GM12878 (cell line): ENCODE measurements at regions not wholly inside any gene's neighbourhood (a gene's known extent, or its start where the extent isn't known, plus 50 kb on each side); places are given as distances from the start of the nearest gene placed in this dataset.

Experiments
- ATAC-seq: fragments of 200-7000 bp; cut with Tn5 transposase; 3 replicates; pipeline ENCODE4 v1.9.1; 2020; ENCODE audit warnings: mild to moderate bottlenecking, moderate library complexity
- BruUV-seq: library from RNA; stranded (reverse); fragments of 400-500 nt; replicated peaks from 2 replicates; lab custom pipeline; 2021; lab: Mats Ljungman, UMichigan
- CTCF ChIA-PET: fragments of 300-600 bp; sonication (Branson Sonifier 250); formaldehyde crosslinking; extraction: SDS; loops from one replicate; lab custom pipeline; 2021; ENCODE audit warnings: inconsistent platforms; lab: Yijun Ruan, JAX
- POLR2A ChIA-PET: fragments of 350-600 bp; formaldehyde crosslinking; extraction: SDS; loops from one replicate; lab custom pipeline; 2021; ENCODE audit warnings: inconsistent platforms; lab: Charles Lee
- RAD21 ChIA-PET: fragments of 300-600 bp; sonication (Branson Sonifier 250); formaldehyde crosslinking; loops from one replicate; lab custom pipeline; 2023; ENCODE audit warnings: antibody characterized with exemption; ENCODE audit not compliant: unreplicated experiment; lab: Charles Lee
- SMC1A ChIA-PET: fragments of 300-600 bp; sonication (Branson Sonifier 250); formaldehyde crosslinking; loops from one replicate; lab custom pipeline; 2023; ENCODE audit not compliant: unreplicated experiment, uncharacterized antibody; lab: Charles Lee
- DNase-seq: peaks from one replicate; pipeline ENCODE4 v3.0.0-alpha.2; 2011; ENCODE audit warnings: low read depth, low spot score
- FAIRE-seq: peaks from 3 replicates; lab custom pipeline; 2011; peaks lifted over from hg19 to GRCh38; lab: Jason Lieb, UNC
- H2AFZ ChIP-seq: 2 replicates; pipeline ENCODE4 v1.6.0; 2011; ENCODE audit warnings: low read depth, low read length, control low read depth; ENCODE audit not compliant: control insufficient read depth
- H3K27ac ChIP-seq: 2 replicates; pipeline ENCODE4 v1.5.1; 2011; ENCODE audit warnings: control low read depth; ENCODE audit not compliant: control insufficient read depth, insufficient read depth
- H3K27me3 ChIP-seq, 2 experiments: replicated peaks in 1 of 2; 2 replicates each; pipeline versions ENCODE4 v1.6.0 to v1.6.1; 2011; ENCODE audit warnings: low read length in 1 of 2; ENCODE audit not compliant: control insufficient read depth in 2 of 2, insufficient read depth in 2 of 2
- H3K36me3 ChIP-seq, 2 experiments: 2 replicates each; pipeline ENCODE4 v1.5.1; 2011; ENCODE audit warnings: low read length in 1 of 2; ENCODE audit not compliant: control insufficient read depth in 2 of 2, insufficient read depth in 2 of 2
- H3K4me1 ChIP-seq: 2 replicates; pipeline ENCODE4 v1.6.1; 2011; ENCODE audit warnings: mild to moderate bottlenecking, low read length, moderate library complexity, mixed read lengths; ENCODE audit not compliant: control insufficient read depth, insufficient read depth
- H3K4me2 ChIP-seq: 2 replicates; pipeline ENCODE4 v1.6.0; 2011; ENCODE audit warnings: control low read depth; ENCODE audit not compliant: control insufficient read depth, insufficient read depth
- H3K4me3 ChIP-seq: fragments of 200-600 bp; sonication (generic); 2 replicates; pipeline ENCODE4 v1.5.1; 2016
- H3K79me2 ChIP-seq: 2 replicates; pipeline ENCODE4 v1.6.0; 2011; ENCODE audit warnings: low read length; ENCODE audit not compliant: control insufficient read depth, insufficient read depth
- H3K9ac ChIP-seq: 2 replicates; pipeline ENCODE4 v1.8.0; 2011; ENCODE audit warnings: low read length, control low read depth, mixed read lengths; ENCODE audit not compliant: control insufficient read depth, insufficient read depth
- H3K9me3 ChIP-seq: replicated peaks from 3 replicates; pipeline ENCODE4 v1.5.1; 2011; ENCODE audit warnings: mild to moderate bottlenecking, low read length; ENCODE audit not compliant: control insufficient read depth, insufficient read depth
- H4K20me1 ChIP-seq: 2 replicates; pipeline ENCODE4 v1.6.0; 2011; ENCODE audit not compliant: control insufficient read depth, insufficient read depth
- GABPA ChIP-seq: IDR thresholded peaks from 2 replicates; pipeline ENCODE4 v1.6.1; 2014; ENCODE audit warnings: antibody characterized with exemption, low read depth, mild to moderate bottlenecking, inconsistent platforms
- IRF4 ChIP-seq: IDR thresholded peaks from 2 replicates; pipeline ENCODE4 v1.6.1; 2011; ENCODE audit warnings: low read depth, low read length
- JUND ChIP-seq: IDR thresholded peaks from 2 replicates; pipeline ENCODE4 v1.6.1; 2012; ENCODE audit warnings: low read depth, mild to moderate bottlenecking, low read length, improper control_type of control experiment, moderate library complexity
- KLF5 ChIP-seq: fragments of 450-650 bp; IDR thresholded peaks from 2 replicates; pipeline ENCODE4 v1.6.1; 2014; ENCODE audit warnings: mild to moderate bottlenecking; ENCODE audit not compliant: partially characterized antibody
- NFYB ChIP-seq: IDR thresholded peaks from 2 replicates; pipeline ENCODE4 v1.6.1; 2011; ENCODE audit warnings: low read depth, mild to moderate bottlenecking, low read length, improper control_type of control experiment, moderate library complexity; ENCODE audit not compliant: insufficient read depth
- NKRF ChIP-seq: fragments of 450-650 bp; conservative IDR thresholded peaks from 2 replicates; pipeline ENCODE4 v1.6.1; 2017; ENCODE audit warnings: mild to moderate bottlenecking, moderate library complexity
- PKNOX1 ChIP-seq: fragments of 450-650 bp; IDR thresholded peaks from 2 replicates; pipeline ENCODE4 v1.6.1; 2016; ENCODE audit warnings: mild to moderate bottlenecking
- RELA ChIP-seq: fragments of 450-650 bp; IDR thresholded peaks from 2 replicates; pipeline ENCODE4 v1.8.0; 2014; ENCODE audit warnings: borderline replicate concordance; ENCODE audit not compliant: partially characterized antibody
- SIX5 ChIP-seq: IDR thresholded peaks from 2 replicates; pipeline ENCODE4 v1.6.1; 2011; ENCODE audit warnings: mild to moderate bottlenecking, low read depth, low read length, moderate library complexity; ENCODE audit not compliant: severe bottlenecking
- SP1 ChIP-seq: IDR thresholded peaks from one replicate; pipeline ENCODE4 v1.6.1; 2011; ENCODE audit warnings: low read depth, low read length
- SREBF2 ChIP-seq: IDR thresholded peaks from 2 replicates; pipeline ENCODE4 v1.6.1; 2012; ENCODE audit warnings: mild to moderate bottlenecking, low read length
- TCF7 ChIP-seq: IDR thresholded peaks from 2 replicates; pipeline ENCODE4 v1.6.1; 2014; ENCODE audit warnings: antibody characterized with exemption, borderline replicate concordance
- ZBTB11 ChIP-seq: fragments of 450-650 bp; formaldehyde crosslinking; IDR thresholded peaks from 2 replicates; pipeline ENCODE4 v1.5.0; 2022; ENCODE audit warnings: mild to moderate bottlenecking, missing genetic modification characterization
- ZBTB4 ChIP-seq: fragments of 450-650 bp; formaldehyde crosslinking; IDR thresholded peaks from 2 replicates; pipeline ENCODE4 v1.4.0; 2022; ENCODE audit warnings: mild to moderate bottlenecking, moderate library complexity
- WGBS: methylation state at CpG from one replicate; pipeline ENCODE4 v1.1.6; 2016; ENCODE audit warnings: low lambda C conversion rate; ENCODE audit not compliant: insufficient replicate concordance, insufficient coverage; ENCODE audit errors: missing lambda C conversion rate; 5-methylcytosine and 5-hydroxymethylcytosine counted together
- in situ Hi-C: fragments of 300-500 bp; cut with MboI; formaldehyde crosslinking; loops from 9 replicates; pipeline ENCODE4 v1.14.3; 2018; ENCODE audit warnings: mixed read lengths
- intact Hi-C: fragments of 100-400 bp; cut with micrococcal nuclease; formaldehyde crosslinking; loops from one replicate; pipeline ENCODE4 v1.14.2; 2022; ENCODE audit not compliant: unreplicated experiment

- no peak overlapping the region for H3K4me2 ChIP-seq
- H4K20me1 ChIP-seq = no peaks in the 10 kb centered on the region
- H3K27ac ChIP-seq = no peak overlapping the region
- CTCF ChIA-PET = interaction anchor here (2.0 kb wide), 1 partner anchor 40 kb away, joined by 8 read pairs; no protein-coding TSS in a partner anchor
- RAD21 ChIA-PET = interaction anchor here (1.1 to 1.5 kb wide), 2 partner anchors 9 to 110 kb away, joined by 3 to 4 read pairs; no protein-coding TSS in a partner anchor
- BruUV-seq = no TSS peak
- 91% methylated on average over 5 of the region's 5 CpGs for WGBS
- no peak overlapping the region for H3K9ac ChIP-seq
- no peaks in the 10 kb centered on the region for H3K79me2 ChIP-seq
- ATAC-seq = no peak
- H3K27me3 ChIP-seq = no peaks in the 10 kb centered on the region
- no peaks in the 10 kb centered on the region for H3K36me3 ChIP-seq
- no peak for TF ChIP-seq ZBTB4
- TF ChIP-seq ZBTB11 = no peak
- no peak for TF ChIP-seq SREBF2
- no peak for TF ChIP-seq IRF4
- no peak for TF ChIP-seq NKRF
- no peak for TF ChIP-seq SP1
- TF ChIP-seq SIX5 = no peak
- no peak for TF ChIP-seq NFYB
- no peak for TF ChIP-seq RELA
- no peak for TF ChIP-seq GABPA
- no peak for TF ChIP-seq TCF7
- no peak for TF ChIP-seq KLF5
- no peak for TF ChIP-seq JUND
- TF ChIP-seq PKNOX1 = no peak
- H3K4me1 ChIP-seq = peaks cover 16% of the 10 kb centered on the region
- no peak overlapping the region for H3K4me3 ChIP-seq
- POLR2A ChIA-PET = interaction anchor here (0.6 kb wide), 1 partner anchor 100 kb away, joined by 3 read pairs; no protein-coding TSS in a partner anchor
- no peaks in the 10 kb centered on the region for H3K9me3 ChIP-seq
- intact Hi-C loops = no loop called here
- in situ Hi-C loops = no loop called here
- SMC1A ChIA-PET = interaction anchor here (0.7 to 9.9 kb wide), 2 partner anchors 8 to 42 kb away, joined by 3 to 64 read pairs; no protein-coding TSS in a partner anchor
- no peak overlapping the region for H2AFZ ChIP-seq
- no peak for FAIRE-seq
- no peak for DNase-seq
Measured at GRCh38 chr13:23965346-23965745, 68.0 kb upstream of the C1QTNF9B start.
